Naive thymus-derived CD8-positive, alpha-beta T cell (primary cell): ENCODE measurements at regions not wholly inside any gene's neighbourhood (a gene's known extent, or its start where the extent isn't known, plus 50 kb on each side); places are given as distances from the start of the nearest gene placed in this dataset.

Experiments
- ATAC-seq, 2 donors: fragments of 150-1000 bp; cut with Tn5 transposase in 1 of 2; sonication (Bioruptor Pico), chemical (Tn5 transposase) in 1 of 2; 1 replicate in 1 of 2; 2 replicates in 1 of 2; pipeline ENCODE4 v1.10.0; 2021; ENCODE audit warnings: mild to moderate bottlenecking in 2 of 2, moderate library complexity in 2 of 2
- POLR2A ChIA-PET: fragments of 350-600 bp; sonication (Branson Sonifier 250); formaldehyde crosslinking; loops from one replicate; lab custom pipeline; 2021; ENCODE audit warnings: antibody characterized with exemption; lab: Charles Lee
- DNase-seq, 10 donors: peaks; one replicate each; pipeline versions ENCODE4 v3.0.0 to v3.0.0-alpha.2; 2020 to 2022
- H3K27ac Mint-ChIP-seq, 10 donors: one replicate each; pipeline ENCODE4 v1.8.0; 2020 to 2022; ENCODE audit warnings: mild to moderate bottlenecking in 10 of 10, mixed read lengths in 10 of 10, moderate library complexity in 4 of 10, inconsistent platforms in 1 of 10
- H3K27me3 Mint-ChIP-seq, 5 donors: one replicate each; pipeline ENCODE4 v1.8.0; 2021 to 2022; ENCODE audit warnings: mixed read lengths in 5 of 5
- H3K36me3 Mint-ChIP-seq, 3 donors: one replicate each; pipeline ENCODE4 v1.8.0; 2020 to 2022; ENCODE audit warnings: mixed read lengths in 3 of 3, mild to moderate bottlenecking in 2 of 3, inconsistent platforms in 1 of 3
- H3K4me1 Mint-ChIP-seq, 4 donors: one replicate each; pipeline ENCODE4 v1.8.0; 2021 to 2022; ENCODE audit warnings: mixed read lengths in 4 of 4
- H3K4me3 Mint-ChIP-seq, 10 donors: one replicate each; pipeline ENCODE4 v1.8.0; 2020 to 2022; ENCODE audit warnings: mild to moderate bottlenecking in 10 of 10, mixed read lengths in 10 of 10, moderate library complexity in 6 of 10, inconsistent platforms in 1 of 10
- H3K9me3 Mint-ChIP-seq, 9 donors: one replicate each; pipeline ENCODE4 v1.8.0; 2020 to 2022; ENCODE audit warnings: mixed read lengths in 9 of 9, mild to moderate bottlenecking in 3 of 9, inconsistent platforms in 1 of 9, moderate library complexity in 1 of 9

- no peak overlapping the region for H3K27ac Mint-ChIP-seq
- no peaks in the 10 kb centered on the region for H3K27me3 Mint-ChIP-seq
- H3K4me1 Mint-ChIP-seq: no peaks in the 10 kb centered on the region
- no peak overlapping the region for H3K4me3 Mint-ChIP-seq
- H3K36me3 Mint-ChIP-seq: no peaks in the 10 kb centered on the region
- ATAC-seq: no peak
- DNase-seq: no peak
- POLR2A ChIA-PET: no interaction called here
- H3K9me3 Mint-ChIP-seq: peaks cover 1 to 14% (median 6%) of the 10 kb centered on the region in 9 donors
Observed at GRCh38 chr13:53941588-53942190, 913.1 kb downstream of the OLFM4 start.

DNA sequence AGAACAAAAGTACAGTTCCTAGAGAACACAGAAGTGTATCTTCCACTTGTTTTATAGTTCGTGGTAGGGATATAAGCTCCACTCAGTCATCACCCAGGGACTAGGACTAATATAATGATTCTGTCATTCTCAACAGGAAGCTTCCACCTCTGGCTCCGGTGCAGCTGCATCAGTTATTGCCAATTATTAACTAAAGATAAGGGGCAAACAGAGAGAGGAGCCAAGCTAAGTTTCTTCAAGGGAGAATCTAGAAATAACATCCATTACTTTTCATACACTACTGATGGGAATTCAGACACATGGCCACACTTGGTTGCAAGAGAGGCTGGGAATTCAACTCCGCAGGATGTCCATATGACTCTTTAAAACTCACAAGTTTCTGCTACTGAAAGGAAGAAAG, 917.9 kb downstream of the OLFM4 start:
- DNase-seq: no peak
- POLR2A ChIA-PET: no interaction called here
- no peaks in the 10 kb centered on the region for H3K27me3 Mint-ChIP-seq
- H3K4me3 Mint-ChIP-seq: no peak overlapping the region
- no peaks in the 10 kb centered on the region for H3K4me1 Mint-ChIP-seq
- H3K36me3 Mint-ChIP-seq: no peaks in the 10 kb centered on the region
- ATAC-seq: no peak
- H3K27ac Mint-ChIP-seq: no peak overlapping the region
- peaks cover 1 to 15% (median 10%) of the 10 kb centered on the region in 9 donors for H3K9me3 Mint-ChIP-seq

DNA sequence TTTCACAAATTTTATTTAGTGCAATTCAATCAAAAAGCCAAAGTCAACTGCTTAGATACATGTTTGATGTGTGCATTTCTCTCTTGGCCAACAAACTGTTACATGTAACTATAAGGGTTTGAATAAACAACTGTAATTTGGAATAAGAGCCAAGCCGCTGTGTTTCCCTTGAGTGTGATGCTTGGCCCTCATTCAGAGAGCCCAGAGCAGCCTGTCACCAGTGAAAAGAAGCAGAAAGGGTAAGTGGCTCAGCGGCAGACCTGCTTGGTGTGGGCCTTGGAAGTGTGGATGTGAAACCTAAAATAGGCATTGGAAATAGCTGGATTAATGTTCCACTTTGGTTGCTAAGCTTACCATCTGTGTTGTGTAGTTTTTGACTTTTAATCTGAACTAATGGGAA, 924.6 kb downstream of the OLFM4 start:
- no peaks in the 10 kb centered on the region for H3K27me3 Mint-ChIP-seq
- peaks cover 0 to 3% (median 0%) of the 10 kb centered on the region in 3 donors for H3K36me3 Mint-ChIP-seq
- H3K4me1 Mint-ChIP-seq: no peaks in the 10 kb centered on the region
- H3K27ac Mint-ChIP-seq: no peak overlapping the region
- POLR2A ChIA-PET: no interaction called here
- DNase-seq (no peak), ATAC-seq (no peak)
- H3K4me3 Mint-ChIP-seq: peak overlapping the region in 1 of 10 donors; percentile 15
- H3K9me3 Mint-ChIP-seq: peaks cover 0 to 13% (median 7%) of the 10 kb centered on the region in 9 donors
